ENCODE measurements at regions not wholly inside any gene's neighbourhood (a gene's known extent, or its start where the extent isn't known, plus 50 kb on each side); places are given as distances from the start of the nearest gene placed in this dataset.

DNA sequence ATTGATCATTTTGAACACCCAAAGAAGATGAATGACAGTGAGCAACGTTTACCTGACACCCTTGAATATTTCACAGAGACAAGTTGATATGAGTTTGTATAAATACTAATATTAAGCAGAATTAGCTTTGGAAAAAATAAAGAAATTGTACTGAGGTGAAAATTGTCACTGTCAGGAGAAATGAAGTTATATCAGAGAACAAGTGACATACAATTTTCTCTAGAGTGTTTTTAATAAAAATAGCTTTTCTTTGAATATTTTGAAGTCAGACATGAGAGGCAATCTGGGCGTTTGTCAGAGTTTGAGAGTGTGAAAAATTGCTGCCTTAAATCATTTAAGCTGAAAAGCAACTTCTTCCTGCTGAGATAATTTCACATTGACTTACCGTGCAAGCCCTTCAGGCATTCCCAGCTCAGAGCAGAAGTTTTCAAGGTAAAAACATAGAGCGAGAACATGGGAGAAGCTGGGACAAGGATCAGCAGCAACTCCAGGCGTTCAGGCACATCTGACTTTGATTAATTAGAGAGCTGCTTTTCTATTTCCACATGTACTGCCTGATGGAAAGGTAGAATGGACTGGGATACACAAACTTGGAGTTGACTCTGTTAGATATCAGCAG, 535.9 kb downstream of the TFEC start:
- FAIRE-seq = no peak
- H3K9ac ChIP-seq (ENCODE audit: insufficient read depth in 1 of 2, low read depth in 2 of 2, low read length in 2 of 2) = no peak overlapping the region
- no peaks in the 10 kb centered on the region for H4K20me1 ChIP-seq (replicated peaks; ENCODE audit: control insufficient read depth, insufficient read depth, low read length)
- 0 out of 2 replicates have a peak, but pooled peaks cover 2% of the 10 kb centered on the region for H3K9me3 ChIP-seq (replicated peaks; ENCODE audit: control insufficient read depth, insufficient read depth, low read depth, low read length)
- TF ChIP-seq, protein P1, sequence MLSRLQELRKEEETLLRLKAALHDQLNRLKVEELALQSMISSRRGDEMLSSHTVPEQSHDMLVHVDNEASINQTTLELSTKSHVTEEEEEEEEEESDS (CRISPR knock-in tag; IDR thresholded peaks at IDR 0.05) = no peak
- no peak for TF ChIP-seq ZNF699 (CRISPR knock-in tag; IDR thresholded peaks at IDR 0.05; ENCODE audit: insufficient replicate concordance)
- no peak overlapping the region for H3K27ac ChIP-seq (ENCODE audit: extremely low read depth, low read depth, low read length)
- intact Hi-C loops (cut with micrococcal nuclease) (no loop called here), in situ Hi-C loops (cut with MboI) (no loop called here)
- no peak for DNase-seq (ENCODE audit: extremely low read depth in 1 of 4, low spot score in 3 of 4)
- ChIA-PET POLR2A (no interaction called here), CTCF (ENCODE audit: low intra/inter-chr PET ratio) (no interaction called here)
- BruUV-seq (replicated peaks) = no TSS peak
- 2% methylated on average over 5 of the region's 5 CpGs for WGBS (ENCODE audit: insufficient coverage, low coverage, missing lambda C conversion rate)
- no peak overlapping the region for H3K4me2 ChIP-seq (ENCODE audit: insufficient read depth, low read length)
- H3K27me3 ChIP-seq (ENCODE audit: control insufficient read depth in 2 of 2, insufficient read depth in 2 of 2, low read length in 2 of 2) = no peaks in the 10 kb centered on the region
- no peak overlapping the region for H3K4me3 ChIP-seq
- ATAC-seq = no peak
- H3K4me1 ChIP-seq (replicated peaks in 1 of 2; ENCODE audit: control insufficient read depth in 2 of 2, insufficient read depth in 2 of 2, low read length in 2 of 2) = no peaks in the 10 kb centered on the region
- no peaks in the 10 kb centered on the region for H3K79me2 ChIP-seq (ENCODE audit: control insufficient read depth, insufficient read depth, low read length)
- no peaks in the 10 kb centered on the region for H3K9me1 ChIP-seq (ENCODE audit: control insufficient read depth, insufficient read depth, low read length)
- no peaks in the 10 kb centered on the region for H3K36me3 ChIP-seq (ENCODE audit: control insufficient read depth, insufficient read depth, low read length)
- H2AFZ ChIP-seq (ENCODE audit: low read depth, low read length) = no peak overlapping the region

DNA sequence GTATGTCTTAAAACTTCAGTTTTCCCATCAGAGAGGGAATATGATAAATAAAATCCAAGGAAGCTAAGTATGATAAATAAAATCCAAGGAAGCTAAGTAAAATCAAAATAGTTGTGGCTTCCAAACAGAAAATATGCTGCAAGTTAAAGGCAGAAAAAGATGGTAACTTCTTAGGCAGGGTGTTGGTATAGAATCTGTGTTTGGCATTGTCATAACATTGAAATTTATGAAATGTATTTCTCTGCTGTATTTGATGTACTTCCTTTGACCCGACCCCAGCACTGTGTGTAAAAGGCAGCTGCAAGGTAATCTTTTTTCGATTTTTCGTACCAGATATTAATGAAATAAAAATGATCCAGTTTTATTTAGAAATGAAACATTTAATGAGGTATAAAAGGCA, 537.2 kb downstream of the TFEC start:
- no TSS peak for BruUV-seq (replicated peaks)
- POLR2A ChIA-PET = no interaction called here
- no peak for TF ChIP-seq PREB (CRISPR knock-in tag; IDR thresholded peaks at IDR 0.05)
- TF ChIP-seq, protein P2, sequence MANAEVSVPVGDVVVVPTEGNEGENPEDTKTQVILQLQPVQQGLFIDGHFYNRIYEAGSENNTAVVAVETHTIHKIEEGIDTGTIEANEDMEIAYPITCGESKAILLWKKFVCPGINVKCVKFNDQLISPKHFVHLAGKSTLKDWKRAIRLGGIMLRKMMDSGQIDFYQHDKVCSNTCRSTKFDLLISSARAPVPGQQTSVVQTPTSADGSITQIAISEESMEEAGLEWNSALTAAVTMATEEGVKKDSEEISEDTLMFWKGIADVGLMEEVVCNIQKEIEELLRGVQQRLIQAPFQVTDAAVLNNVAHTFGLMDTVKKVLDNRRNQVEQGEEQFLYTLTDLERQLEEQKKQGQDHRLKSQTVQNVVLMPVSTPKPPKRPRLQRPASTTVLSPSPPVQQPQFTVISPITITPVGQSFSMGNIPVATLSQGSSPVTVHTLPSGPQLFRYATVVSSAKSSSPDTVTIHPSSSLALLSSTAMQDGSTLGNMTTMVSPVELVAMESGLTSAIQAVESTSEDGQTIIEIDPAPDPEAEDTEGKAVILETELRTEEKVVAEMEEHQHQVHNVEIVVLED (CRISPR knock-in tag; IDR thresholded peaks at IDR 0.05) = no peak
- TF ChIP-seq, protein P3, sequence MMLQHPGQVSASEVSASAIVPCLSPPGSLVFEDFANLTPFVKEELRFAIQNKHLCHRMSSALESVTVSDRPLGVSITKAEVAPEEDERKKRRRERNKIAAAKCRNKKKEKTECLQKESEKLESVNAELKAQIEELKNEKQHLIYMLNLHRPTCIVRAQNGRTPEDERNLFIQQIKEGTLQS (IDR thresholded peaks at IDR 0.05) = no peak
- TF ChIP-seq, protein P3 (CRISPR knock-in tag; conservative IDR thresholded peaks at IDR 0.05) = no peak
- no peak for TF ChIP-seq MECOM (CRISPR knock-in tag; IDR thresholded peaks at IDR 0.05)
- TF ChIP-seq PHB (CRISPR knock-in tag; IDR thresholded peaks at IDR 0.05) = no peak
- TF ChIP-seq KAT8 (IDR thresholded peaks at IDR 0.05; ENCODE audit: low read depth) = no peak
- TF ChIP-seq GABPB1 (CRISPR knock-in tag; IDR thresholded peaks at IDR 0.05) = no peak
- no peak for TF ChIP-seq HDAC8 (tag; IDR thresholded peaks at IDR 0.05)
- TF ChIP-seq, protein P4, sequence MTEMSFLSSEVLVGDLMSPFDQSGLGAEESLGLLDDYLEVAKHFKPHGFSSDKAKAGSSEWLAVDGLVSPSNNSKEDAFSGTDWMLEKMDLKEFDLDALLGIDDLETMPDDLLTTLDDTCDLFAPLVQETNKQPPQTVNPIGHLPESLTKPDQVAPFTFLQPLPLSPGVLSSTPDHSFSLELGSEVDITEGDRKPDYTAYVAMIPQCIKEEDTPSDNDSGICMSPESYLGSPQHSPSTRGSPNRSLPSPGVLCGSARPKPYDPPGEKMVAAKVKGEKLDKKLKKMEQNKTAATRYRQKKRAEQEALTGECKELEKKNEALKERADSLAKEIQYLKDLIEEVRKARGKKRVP (CRISPR knock-in tag; IDR thresholded peaks at IDR 0.05) = no peak

More for the DNA sequence above, 537.2 kb downstream of the TFEC start:
- CTCF ChIA-PET (ENCODE audit: low intra/inter-chr PET ratio) = interaction anchor here (0.6 kb wide), 1 partner anchor 8 kb away, joined by 3 read pairs; no protein-coding TSS in a partner anchor
- in situ Hi-C loops (cut with MboI) (no loop called here), intact Hi-C loops (cut with micrococcal nuclease) (no loop called here)
- Histone ChIP-seq H3K4me1 (replicated peaks in 1 of 2; ENCODE audit: control insufficient read depth in 2 of 2, insufficient read depth in 2 of 2, low read length in 2 of 2) (no peaks in the 10 kb centered on the region), H3K9ac (ENCODE audit: insufficient read depth in 1 of 2, low read depth in 2 of 2, low read length in 2 of 2) (no peak overlapping the region), H4K20me1 (replicated peaks; ENCODE audit: control insufficient read depth, insufficient read depth, low read length) (no peaks in the 10 kb centered on the region), H3K4me2 (ENCODE audit: insufficient read depth, low read length) (no peak overlapping the region), H3K9me1 (ENCODE audit: control insufficient read depth, insufficient read depth, low read length) (no peaks in the 10 kb centered on the region), H3K4me3 (no peak overlapping the region), H3K27me3 (ENCODE audit: control insufficient read depth in 2 of 2, insufficient read depth in 2 of 2, low read length in 2 of 2) (no peaks in the 10 kb centered on the region), H3K9me3 (replicated peaks; ENCODE audit: control insufficient read depth, insufficient read depth, low read depth, low read length) (0 out of 2 replicates have a peak, but pooled peaks cover 2% of the 10 kb centered on the region), H3K36me3 (ENCODE audit: control insufficient read depth, insufficient read depth, low read length) (no peaks in the 10 kb centered on the region), H2AFZ (ENCODE audit: low read depth, low read length) (no peak overlapping the region), H3K27ac (ENCODE audit: extremely low read depth, low read depth, low read length) (no peak overlapping the region), H3K79me2 (ENCODE audit: control insufficient read depth, insufficient read depth, low read length) (no peaks in the 10 kb centered on the region)
- ATAC-seq (no peak), FAIRE-seq (no peak), DNase-seq (ENCODE audit: extremely low read depth in 1 of 4, low spot score in 3 of 4) (no peak)
- WGBS (ENCODE audit: insufficient coverage, low coverage, missing lambda C conversion rate) = 4% methylated on average over 3 of the region's 3 CpGs
